Sigmoid colon (tissue), 4 donors: ENCODE measurements at regions not wholly inside any gene's neighbourhood (a gene's known extent, or its start where the extent isn't known, plus 50 kb on each side); places are given as distances from the start of the nearest gene placed in this dataset.

Source experiments
- EP300 ChIP-seq, 4 donors: sonication (generic); formaldehyde crosslinking; IDR thresholded peaks; one replicate each; pipeline ENCODE4 v1.6.1; 2017; ENCODE audit warnings: antibody characterized with exemption in 4 of 4
- POLR2A ChIP-seq, 2 donors: fragments of 450-650 bp; IDR thresholded peaks; one replicate each; pipeline ENCODE4 v1.6.1; 2016; ENCODE audit warnings: antibody characterized with exemption in 2 of 2, mild to moderate bottlenecking in 2 of 2, moderate library complexity in 2 of 2
- POLR2AphosphoS5 ChIP-seq, 4 donors: sonication (generic); formaldehyde crosslinking; IDR thresholded peaks; one replicate each; pipeline ENCODE4 v1.6.1; 2017; ENCODE audit warnings: antibody characterized with exemption in 4 of 4
- TF ChIP-seq, protein P1 (sequence below), 4 experiments: fragments of 450-650 bp in 3 of 4; fragments of 200-600 bp in 1 of 4; IDR thresholded peaks; one replicate each; pipeline ENCODE4 v1.5.1; 2016 to 2019; ENCODE audit warnings: antibody characterized with exemption in 4 of 4, mild to moderate bottlenecking in 3 of 4, moderate library complexity in 2 of 4

DNA sequence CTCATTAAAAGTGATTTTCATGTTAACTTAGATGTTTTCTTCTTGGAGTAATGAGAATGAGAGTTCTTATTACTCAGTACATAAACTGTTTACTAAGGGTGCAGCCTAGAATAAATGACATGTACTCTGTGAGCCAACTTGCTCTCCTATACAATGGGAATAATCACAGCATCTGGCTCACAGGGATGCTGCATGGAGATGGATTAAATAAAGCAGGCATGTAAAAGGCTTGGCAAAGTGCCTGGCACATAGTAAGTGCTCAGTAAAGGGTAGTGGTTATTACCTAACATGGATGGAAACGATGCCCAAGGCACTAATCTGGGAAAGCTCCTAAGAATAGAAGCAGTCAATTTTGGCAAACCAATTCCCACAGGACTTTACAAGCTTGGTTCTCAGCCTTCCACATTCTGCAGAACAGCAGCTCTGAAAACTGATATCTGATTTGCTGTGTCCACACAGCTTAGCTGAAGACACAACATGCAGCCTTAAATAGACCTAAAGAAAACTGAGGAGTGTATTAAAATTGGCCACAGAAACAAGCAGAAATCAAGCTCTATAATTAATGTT, 176.1 kb downstream of the ABCC12 start:
- TF ChIP-seq, protein P1, sequence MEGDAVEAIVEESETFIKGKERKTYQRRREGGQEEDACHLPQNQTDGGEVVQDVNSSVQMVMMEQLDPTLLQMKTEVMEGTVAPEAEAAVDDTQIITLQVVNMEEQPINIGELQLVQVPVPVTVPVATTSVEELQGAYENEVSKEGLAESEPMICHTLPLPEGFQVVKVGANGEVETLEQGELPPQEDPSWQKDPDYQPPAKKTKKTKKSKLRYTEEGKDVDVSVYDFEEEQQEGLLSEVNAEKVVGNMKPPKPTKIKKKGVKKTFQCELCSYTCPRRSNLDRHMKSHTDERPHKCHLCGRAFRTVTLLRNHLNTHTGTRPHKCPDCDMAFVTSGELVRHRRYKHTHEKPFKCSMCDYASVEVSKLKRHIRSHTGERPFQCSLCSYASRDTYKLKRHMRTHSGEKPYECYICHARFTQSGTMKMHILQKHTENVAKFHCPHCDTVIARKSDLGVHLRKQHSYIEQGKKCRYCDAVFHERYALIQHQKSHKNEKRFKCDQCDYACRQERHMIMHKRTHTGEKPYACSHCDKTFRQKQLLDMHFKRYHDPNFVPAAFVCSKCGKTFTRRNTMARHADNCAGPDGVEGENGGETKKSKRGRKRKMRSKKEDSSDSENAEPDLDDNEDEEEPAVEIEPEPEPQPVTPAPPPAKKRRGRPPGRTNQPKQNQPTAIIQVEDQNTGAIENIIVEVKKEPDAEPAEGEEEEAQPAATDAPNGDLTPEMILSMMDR (IDR thresholded peaks at IDR 0.05), result no peak
- no peak for TF ChIP-seq POLR2A (IDR thresholded peaks at IDR 0.05)
- TF ChIP-seq POLR2AphosphoS5 (IDR thresholded peaks at IDR 0.05), result no peak
- TF ChIP-seq EP300 (IDR thresholded peaks at IDR 0.05), result no peak
